DND-41 (cell line): ENCODE measurements at regions not wholly inside any gene's neighbourhood (a gene's known extent, or its start where the extent isn't known, plus 50 kb on each side); places are given as distances from the start of the nearest gene placed in this dataset.

ENCODE experiments used
- ATAC-seq: fragments of 200-7000 bp; cut with Tn5 transposase; 3 replicates; pipeline ENCODE4 v1.9.1; 2021; ENCODE audit warnings: low read depth; ENCODE audit not compliant: insufficient read depth
- DNase-seq: peaks from one replicate; pipeline ENCODE4 v3.0.0-alpha.2; 2020
- H2AFZ ChIP-seq: 2 replicates; pipeline ENCODE4 v1.6.0; 2012; ENCODE audit warnings: low read depth, low read length
- H3K27ac ChIP-seq: 2 replicates; pipeline ENCODE4 v1.5.1; 2012; ENCODE audit warnings: low read length, inconsistent platforms
- H3K27me3 ChIP-seq: fragments of 200-600 bp; sonication (generic); 2 replicates; pipeline ENCODE4 v1.6.0; 2012; ENCODE audit warnings: low read length, mild to moderate bottlenecking, inconsistent platforms; ENCODE audit not compliant: insufficient read depth, poor library complexity
- H3K36me3 ChIP-seq: 2 replicates; pipeline ENCODE4 v1.5.1; 2012; ENCODE audit warnings: low read length, inconsistent platforms; ENCODE audit not compliant: insufficient read depth
- H3K4me1 ChIP-seq: 2 replicates; pipeline ENCODE4 v1.5.1; 2012; ENCODE audit warnings: mild to moderate bottlenecking, low read length; ENCODE audit not compliant: insufficient read depth
- H3K4me2 ChIP-seq: 2 replicates; pipeline ENCODE4 v1.6.0; 2012; ENCODE audit warnings: mild to moderate bottlenecking, moderate library complexity, low read length, inconsistent platforms; ENCODE audit not compliant: insufficient read depth
- H3K4me3 ChIP-seq, 2 experiments: fragments of 200-600 bp in 1 of 2; shearing (Covaris generic) in 1 of 2; 2 replicates each; pipeline ENCODE4 v1.5.1; 2012 to 2016; ENCODE audit warnings: inconsistent platforms in 2 of 2, low read length in 2 of 2, mild to moderate bottlenecking in 2 of 2, low read depth in 1 of 2, moderate library complexity in 1 of 2
- H3K79me2 ChIP-seq: 2 replicates; pipeline ENCODE4 v1.6.0; 2012; ENCODE audit warnings: low read length, inconsistent platforms; ENCODE audit not compliant: insufficient read depth
- H3K9ac ChIP-seq: 2 replicates; pipeline ENCODE4 v1.6.0; 2012; ENCODE audit warnings: low read depth, mild to moderate bottlenecking, inconsistent platforms, low read length, moderate library complexity
- H3K9me3 ChIP-seq: 2 replicates; pipeline ENCODE4 v1.5.1; 2012; ENCODE audit warnings: low read length, moderate library complexity, mild to moderate bottlenecking, inconsistent platforms; ENCODE audit not compliant: insufficient read depth, severe bottlenecking
- H4K20me1 ChIP-seq: 2 replicates; pipeline ENCODE4 v1.6.0; 2012; ENCODE audit warnings: low read length; ENCODE audit not compliant: insufficient read depth
- EZH2 ChIP-seq: IDR thresholded peaks from 3 replicates; pipeline ENCODE4 v1.6.1; 2012; ENCODE audit warnings: borderline replicate concordance, low read depth, mild to moderate bottlenecking, moderate library complexity, low read length, inconsistent platforms; ENCODE audit not compliant: severe bottlenecking
- TF ChIP-seq, protein P1 (sequence below): IDR thresholded peaks from 2 replicates; pipeline ENCODE4 v1.5.1; 2012; ENCODE audit warnings: borderline replicate concordance, low read length, moderate library complexity, mild to moderate bottlenecking; ENCODE audit not compliant: poor library complexity, severe bottlenecking; ENCODE audit errors: extremely low read depth

- no peak for ATAC-seq
- peaks cover 3% of the 10 kb centered on the region for H3K27me3 ChIP-seq
- H2AFZ ChIP-seq, result no peak overlapping the region
Measured at GRCh38 chr9:113785334-113785733, 90.8 kb upstream of the ZNF618 start.

GRCh38 chr9:113786071-113786470 is 90.0 kb upstream of the ZNF618 start:
- Histone ChIP-seq H3K9ac (no peak overlapping the region), H3K79me2 (no peaks in the 10 kb centered on the region), H3K36me3 (no peaks in the 10 kb centered on the region), H3K27me3 (peaks cover 3% of the 10 kb centered on the region), H3K9me3 (no peaks in the 10 kb centered on the region), H3K27ac (no peak overlapping the region), H3K4me2 (no peak overlapping the region), H4K20me1 (no peaks in the 10 kb centered on the region), H2AFZ (no peak overlapping the region), H3K4me3 (no peak overlapping the region), H3K4me1 (no peaks in the 10 kb centered on the region)
- no peak for TF ChIP-seq EZH2
- TF ChIP-seq, protein P1, sequence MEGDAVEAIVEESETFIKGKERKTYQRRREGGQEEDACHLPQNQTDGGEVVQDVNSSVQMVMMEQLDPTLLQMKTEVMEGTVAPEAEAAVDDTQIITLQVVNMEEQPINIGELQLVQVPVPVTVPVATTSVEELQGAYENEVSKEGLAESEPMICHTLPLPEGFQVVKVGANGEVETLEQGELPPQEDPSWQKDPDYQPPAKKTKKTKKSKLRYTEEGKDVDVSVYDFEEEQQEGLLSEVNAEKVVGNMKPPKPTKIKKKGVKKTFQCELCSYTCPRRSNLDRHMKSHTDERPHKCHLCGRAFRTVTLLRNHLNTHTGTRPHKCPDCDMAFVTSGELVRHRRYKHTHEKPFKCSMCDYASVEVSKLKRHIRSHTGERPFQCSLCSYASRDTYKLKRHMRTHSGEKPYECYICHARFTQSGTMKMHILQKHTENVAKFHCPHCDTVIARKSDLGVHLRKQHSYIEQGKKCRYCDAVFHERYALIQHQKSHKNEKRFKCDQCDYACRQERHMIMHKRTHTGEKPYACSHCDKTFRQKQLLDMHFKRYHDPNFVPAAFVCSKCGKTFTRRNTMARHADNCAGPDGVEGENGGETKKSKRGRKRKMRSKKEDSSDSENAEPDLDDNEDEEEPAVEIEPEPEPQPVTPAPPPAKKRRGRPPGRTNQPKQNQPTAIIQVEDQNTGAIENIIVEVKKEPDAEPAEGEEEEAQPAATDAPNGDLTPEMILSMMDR, result no peak
- ATAC-seq (no peak), DNase-seq (no peak)

More at GRCh38 chr9:113785334-113785733, 90.8 kb upstream of the ZNF618 start:
- no peak for DNase-seq
- Histone ChIP-seq H3K9me3 (no peaks in the 10 kb centered on the region), H3K4me1 (no peaks in the 10 kb centered on the region), H3K4me2 (no peak overlapping the region), H3K79me2 (no peaks in the 10 kb centered on the region), H3K9ac (no peak overlapping the region), H3K27ac (no peak overlapping the region), H3K36me3 (no peaks in the 10 kb centered on the region), H4K20me1 (no peaks in the 10 kb centered on the region), H3K4me3 (no peak overlapping the region)
- no peak for TF ChIP-seq EZH2
- TF ChIP-seq, protein P1, result no peak

DNA sequence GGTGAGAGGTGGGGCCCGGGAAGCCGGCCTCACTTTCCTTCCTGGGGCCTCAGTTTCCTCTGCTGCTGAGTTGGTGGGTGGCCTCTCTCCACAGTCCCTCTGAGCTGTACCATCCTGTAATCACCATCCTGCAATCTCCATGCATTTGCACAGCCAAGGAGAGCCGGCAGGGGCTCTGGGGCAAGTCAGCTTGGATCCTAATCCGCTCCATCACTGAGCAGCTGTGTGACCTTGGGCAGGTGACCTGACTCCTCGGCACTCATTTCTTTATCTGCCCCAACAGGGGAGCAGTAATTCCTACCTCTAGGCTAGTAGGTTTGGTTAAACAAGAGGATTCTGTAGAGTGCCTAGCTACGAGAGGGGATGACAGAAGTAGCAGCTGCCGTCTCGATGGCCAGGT is 88.2 kb upstream of the ZNF618 start:
- H2AFZ ChIP-seq, result no peak overlapping the region
- no peak for ATAC-seq

More for the DNA sequence above, 88.2 kb upstream of the ZNF618 start:
- TF ChIP-seq, protein P1, result no peak
- no peak for TF ChIP-seq EZH2
- H3K27ac ChIP-seq, result no peak overlapping the region
- H3K9ac ChIP-seq, result no peak overlapping the region
- no peaks in the 10 kb centered on the region for H3K36me3 ChIP-seq
- no peaks in the 10 kb centered on the region for H4K20me1 ChIP-seq
- peaks cover 3% of the 10 kb centered on the region for H3K27me3 ChIP-seq
- no peak overlapping the region for H3K4me2 ChIP-seq
- H3K4me3 ChIP-seq, result no peak overlapping the region
- H3K9me3 ChIP-seq, result no peaks in the 10 kb centered on the region
- no peaks in the 10 kb centered on the region for H3K4me1 ChIP-seq
- no peaks in the 10 kb centered on the region for H3K79me2 ChIP-seq
- no peak for DNase-seq
